Astrocyte of the spinal cord (primary cell): ENCODE measurements at regions not wholly inside any gene's neighbourhood (a gene's known extent, or its start where the extent isn't known, plus 50 kb on each side); places are given as distances from the start of the nearest gene placed in this dataset.

Experiments used
- DNase-seq: peaks from one replicate; pipeline ENCODE4 v3.0.0; 2011; ENCODE audit warnings: low read depth, low spot score
- H3K4me3 ChIP-seq: 2 replicates; pipeline ENCODE4 v1.5.1; 2011; ENCODE audit warnings: low read depth, mild to moderate bottlenecking, low read length, moderate library complexity
- in situ Hi-C: cut with HindIII; loops from 2 replicates; pipeline ENCODE4 v1.10.0; 2017; ENCODE audit warnings: low sequenced_read_pairs
- TF ChIP-seq, protein P1 (sequence below): IDR thresholded peaks from 2 replicates; pipeline ENCODE4 v1.5.1; 2012; ENCODE audit warnings: low read depth, mild to moderate bottlenecking, low read length, inconsistent platforms

DNA sequence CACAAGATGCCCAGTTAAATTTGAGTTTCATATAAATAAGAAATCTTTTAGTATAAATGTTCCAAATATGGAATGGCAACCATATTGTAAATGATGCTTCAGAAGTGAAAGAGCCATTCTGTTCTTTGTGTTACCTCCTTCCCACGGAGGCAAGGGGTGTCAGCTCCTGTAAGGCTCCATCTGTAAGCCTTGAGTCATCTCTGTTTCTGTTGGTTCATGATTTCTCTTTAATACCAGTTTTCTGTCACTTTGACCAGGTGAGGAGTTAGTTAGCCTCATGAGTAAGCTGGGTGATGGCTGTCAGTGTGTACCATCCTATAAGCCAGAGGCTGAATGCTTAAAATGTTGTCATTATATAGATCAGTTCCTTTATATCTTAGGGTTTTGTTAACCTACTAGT lies 61.9 kb downstream of the TMEM30B start:
- TF ChIP-seq, protein P1, sequence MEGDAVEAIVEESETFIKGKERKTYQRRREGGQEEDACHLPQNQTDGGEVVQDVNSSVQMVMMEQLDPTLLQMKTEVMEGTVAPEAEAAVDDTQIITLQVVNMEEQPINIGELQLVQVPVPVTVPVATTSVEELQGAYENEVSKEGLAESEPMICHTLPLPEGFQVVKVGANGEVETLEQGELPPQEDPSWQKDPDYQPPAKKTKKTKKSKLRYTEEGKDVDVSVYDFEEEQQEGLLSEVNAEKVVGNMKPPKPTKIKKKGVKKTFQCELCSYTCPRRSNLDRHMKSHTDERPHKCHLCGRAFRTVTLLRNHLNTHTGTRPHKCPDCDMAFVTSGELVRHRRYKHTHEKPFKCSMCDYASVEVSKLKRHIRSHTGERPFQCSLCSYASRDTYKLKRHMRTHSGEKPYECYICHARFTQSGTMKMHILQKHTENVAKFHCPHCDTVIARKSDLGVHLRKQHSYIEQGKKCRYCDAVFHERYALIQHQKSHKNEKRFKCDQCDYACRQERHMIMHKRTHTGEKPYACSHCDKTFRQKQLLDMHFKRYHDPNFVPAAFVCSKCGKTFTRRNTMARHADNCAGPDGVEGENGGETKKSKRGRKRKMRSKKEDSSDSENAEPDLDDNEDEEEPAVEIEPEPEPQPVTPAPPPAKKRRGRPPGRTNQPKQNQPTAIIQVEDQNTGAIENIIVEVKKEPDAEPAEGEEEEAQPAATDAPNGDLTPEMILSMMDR, result no peak
- no peak overlapping the region for H3K4me3 ChIP-seq
- in situ Hi-C loops, result no loop called here
- no peak for DNase-seq

DNA sequence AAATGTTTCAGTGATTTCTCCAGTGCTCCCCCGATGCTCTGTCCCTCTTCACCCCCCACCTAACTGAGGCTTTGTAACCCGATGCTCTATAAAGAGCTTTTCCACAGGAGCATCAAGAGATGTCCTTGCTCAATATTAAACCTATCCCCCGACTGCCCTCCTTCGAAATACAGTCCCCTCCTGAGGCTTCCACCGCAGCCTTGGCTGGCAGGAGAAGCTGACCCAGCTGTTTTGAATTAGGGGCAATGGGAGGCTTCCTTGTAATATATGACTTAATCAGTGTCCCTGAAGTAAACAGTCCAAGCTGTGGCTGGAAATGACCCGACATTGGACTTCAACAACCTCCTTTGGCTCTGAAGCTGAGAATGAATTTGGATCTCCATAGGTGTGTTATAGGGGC lies 62.4 kb downstream of the TMEM30B start:
- no peak for DNase-seq
- H3K4me3 ChIP-seq, result no peak overlapping the region
- in situ Hi-C loops, result no loop called here
- TF ChIP-seq, protein P1, result no peak

DNA sequence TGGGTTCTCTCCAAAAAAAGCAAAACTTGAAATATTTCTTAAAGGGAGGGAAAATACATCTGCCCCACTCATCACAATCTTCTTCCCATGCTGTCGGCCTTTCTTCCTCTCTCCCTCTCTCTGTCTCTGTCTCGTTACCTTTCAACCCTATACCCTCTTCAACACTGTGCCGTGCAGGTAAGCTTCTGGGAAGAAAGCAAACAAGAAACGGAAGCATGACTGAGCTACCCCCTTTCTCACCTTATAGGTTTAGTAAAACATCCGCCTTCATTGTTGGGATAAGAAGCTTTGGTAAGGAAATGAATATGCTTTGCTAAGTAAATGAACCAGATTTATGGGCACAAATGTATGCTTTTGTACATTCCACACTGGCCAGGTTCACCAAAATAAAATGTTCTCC lies 63.0 kb downstream of the TMEM30B start:
- TF ChIP-seq, protein P1, result no peak
- no peak for DNase-seq
- H3K4me3 ChIP-seq, result no peak overlapping the region
- in situ Hi-C loops, result no loop called here

DNA sequence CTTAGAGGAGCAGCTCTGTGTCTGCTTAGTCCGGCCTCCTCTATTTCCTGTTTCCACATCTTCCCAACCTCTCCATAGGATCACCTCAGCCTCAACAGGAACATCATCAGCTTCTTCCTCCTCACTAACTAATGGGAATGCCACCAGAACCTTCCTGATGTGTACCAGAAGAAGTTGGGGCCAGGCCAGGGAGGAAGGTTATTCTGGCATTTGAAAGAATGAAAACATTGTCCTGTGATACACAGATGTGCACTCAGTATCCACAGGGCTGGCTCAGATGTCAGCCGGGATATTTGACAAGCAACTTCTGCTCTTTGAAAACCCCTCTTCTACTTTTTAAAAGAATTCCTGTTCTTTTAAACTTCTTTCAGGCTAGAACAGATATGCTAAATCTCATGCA lies 63.6 kb downstream of the TMEM30B start:
- TF ChIP-seq, protein P1, result no peak
- DNase-seq, result no peak
- in situ Hi-C loops, result no loop called here
- H3K4me3 ChIP-seq, result no peak overlapping the region

DNA sequence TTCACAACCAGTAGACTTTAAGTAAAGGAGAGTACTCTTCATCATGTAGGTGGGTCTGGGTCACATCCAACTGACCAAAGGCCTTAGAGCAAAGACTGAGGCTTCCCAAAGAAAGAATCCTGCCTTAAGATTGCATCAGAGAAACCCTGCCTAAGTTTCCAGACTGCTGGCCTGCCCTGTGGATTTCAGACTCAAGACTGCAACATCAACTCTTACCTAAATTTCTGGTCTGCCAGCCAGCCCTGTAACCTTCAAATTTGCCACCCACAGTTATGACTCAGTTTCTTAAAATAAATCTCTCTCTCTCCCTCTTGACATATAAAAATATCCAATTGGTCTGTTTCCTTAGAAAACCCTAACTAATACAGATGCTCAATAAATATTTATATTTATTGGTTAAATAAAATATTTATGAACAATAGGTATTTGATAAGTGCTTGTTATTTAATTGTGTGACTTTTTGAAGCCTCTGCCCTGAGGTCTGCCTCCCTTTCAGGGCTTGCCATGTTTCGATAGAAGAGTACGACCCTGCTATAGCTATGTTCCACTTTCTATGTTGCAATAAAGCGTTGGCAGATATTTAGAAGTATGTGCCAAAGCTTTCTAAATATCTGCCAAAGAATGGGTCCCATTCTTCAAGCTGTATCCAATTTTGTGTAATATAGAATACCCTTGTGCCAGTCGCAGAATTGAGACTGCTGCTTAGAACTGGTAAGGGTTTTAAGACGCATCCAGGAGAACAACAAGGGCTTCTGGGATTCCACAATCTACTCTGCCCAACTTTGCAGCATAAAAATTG lies 65.7 kb downstream of the TMEM30B start:
- H3K4me3 ChIP-seq, result no peak overlapping the region
- in situ Hi-C loops, result no loop called here
- TF ChIP-seq, protein P1, result no peak
- no peak for DNase-seq

DNA sequence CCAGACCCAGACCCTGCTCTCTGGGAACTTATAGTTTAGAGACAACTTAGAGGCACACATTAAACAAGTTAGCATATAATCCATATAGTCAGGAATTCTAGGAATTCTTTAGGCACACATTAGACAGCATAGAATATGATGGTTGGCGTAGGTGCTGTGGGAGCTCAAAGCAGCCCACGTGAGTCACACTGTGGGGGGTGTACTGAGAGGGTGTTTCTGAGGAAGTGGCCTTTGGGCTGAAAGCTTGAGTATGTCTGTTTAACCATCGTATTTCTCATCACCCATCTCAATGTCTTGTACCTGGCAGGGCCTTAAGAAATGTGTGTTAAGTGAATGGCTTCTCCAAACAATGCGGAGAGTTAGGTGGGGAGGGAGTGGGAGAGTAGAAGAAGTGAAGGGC lies 67.2 kb downstream of the TMEM30B start:
- DNase-seq, result no peak
- TF ChIP-seq, protein P1, result no peak
- in situ Hi-C loops, result no loop called here
- no peak overlapping the region for H3K4me3 ChIP-seq
